ENCODE measurements at regions not wholly inside any gene's neighbourhood (a gene's known extent, or its start where the extent isn't known, plus 50 kb on each side); places are given as distances from the start of the nearest gene placed in this dataset.

DNA sequence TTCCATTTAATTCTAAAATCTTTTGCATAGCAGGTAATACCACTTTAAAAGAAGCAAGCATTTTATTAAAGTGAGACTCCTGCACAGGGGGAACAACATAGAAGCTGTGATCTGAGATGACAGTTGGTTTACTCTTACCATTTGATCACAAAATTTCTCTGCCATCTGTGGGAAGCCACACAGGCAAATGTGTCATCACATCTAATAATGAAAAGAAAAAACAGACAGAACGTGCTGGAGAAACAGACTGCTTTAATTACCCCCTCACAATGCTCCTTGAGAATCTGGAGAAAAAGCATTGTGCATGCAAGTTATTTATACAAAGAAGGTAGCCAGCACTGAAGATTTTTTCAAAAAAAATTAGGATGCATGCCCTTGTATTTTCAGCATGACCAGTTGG lies 165.2 kb upstream of the PTER start:
- in situ Hi-C loops (cut with MboI; ENCODE audit: low sequenced_read_pairs), result no loop called here
- dilution Hi-C loops (cut with HindIII; ENCODE audit: low sequenced_read_pairs, unreplicated experiment), result no loop called here
- H3K56ac ChIP-seq (ENCODE audit: extremely low read depth, insufficient read depth, low read length), result no peak overlapping the region
- H4K8ac ChIP-seq (ENCODE audit: low read depth in 2 of 2, low read length in 2 of 2), result no peak overlapping the region
- no peak overlapping the region for H2BK20ac ChIP-seq (ENCODE audit: low read depth, low read length)
- no peak overlapping the region for H4K91ac ChIP-seq (ENCODE audit: insufficient read depth, low read depth, low read length)
- no peak overlapping the region for H3K9ac ChIP-seq (ENCODE audit: low read depth, low read length)
- no peak overlapping the region for H2AK9ac ChIP-seq (replicated peaks; ENCODE audit: low read depth, low read length, poor library complexity)
- ATAC-seq (ENCODE audit: low read depth) (no peak), DNase-seq (no peak)
- no peak overlapping the region for H3K4me2 ChIP-seq (ENCODE audit: low read depth, low read length)
- CTCF ChIA-PET, result no interaction called here
- H3K27ac ChIP-seq (ENCODE audit: insufficient read depth, low read length), result no peak overlapping the region
- no peaks in the 10 kb centered on the region for H3K4me1 ChIP-seq (ENCODE audit: control insufficient read depth, insufficient read depth, low read length)
- no peak overlapping the region for H2BK120ac ChIP-seq (ENCODE audit: low read depth, low read length)
- no CpG with 5 or more reads among the region's 1 CpG for whole genome bisulfite sequencing, 2 experiments (ENCODE audit: extremely low coverage in 2 of 2, insufficient read length in 1 of 2)
- H4K20me1 ChIP-seq (ENCODE audit: insufficient read depth, low read length), result no peaks in the 10 kb centered on the region
- H3K36me3 ChIP-seq (ENCODE audit: control insufficient read depth, insufficient read depth, low read length), result no peaks in the 10 kb centered on the region
- H3K4ac ChIP-seq (ENCODE audit: low read depth, low read length), result no peak overlapping the region
- H3K9me3 ChIP-seq (ENCODE audit: control insufficient read depth, insufficient read depth, low read length), result peaks cover 6% of the 10 kb centered on the region
- no peaks in the 10 kb centered on the region for H3K9me1 ChIP-seq (ENCODE audit: insufficient read depth, low read length)
- intact Hi-C loops (cut with micrococcal nuclease), result no loop called here
- no peak overlapping the region for H3K14ac ChIP-seq (replicated peaks; ENCODE audit: low read depth, low read length)
- H4K5ac ChIP-seq (ENCODE audit: low read depth, low read length), result no peak overlapping the region
- TF ChIP-seq MXI1 (IDR thresholded peaks at IDR 0.05; ENCODE audit: borderline replicate concordance, low read depth, low read length), result no peak
- no peak overlapping the region for H3K4me3 ChIP-seq (ENCODE audit: insufficient read depth, low read depth, low read length)
- no peaks in the 10 kb centered on the region for H3K79me1 ChIP-seq (ENCODE audit: low read depth in 1 of 2, low read length in 2 of 2)
- no peak overlapping the region for H2AFZ ChIP-seq (replicated peaks; ENCODE audit: low read length, poor library complexity)
- H2BK15ac ChIP-seq (ENCODE audit: low read depth, low read length), result no peak overlapping the region
- no peak overlapping the region for H2AK5ac ChIP-seq (ENCODE audit: low read depth, low read length)
- H3K23ac ChIP-seq (ENCODE audit: low read depth, low read length), result no peak overlapping the region
- BruUV-seq (replicated peaks), result no TSS peak
- POLR2A ChIA-PET (ENCODE audit: unreplicated experiment), result no interaction called here
- H3K18ac ChIP-seq (ENCODE audit: low read depth, low read length), result no peak overlapping the region
- H3K27me3 ChIP-seq (ENCODE audit: control insufficient read depth, insufficient read depth, low read length), result no peaks in the 10 kb centered on the region
- H2BK5ac ChIP-seq (ENCODE audit: low read depth, low read length, poor library complexity, severe bottlenecking), result no peak overlapping the region

Data from IMR-90 (cell line).